Activated CD4-positive, alpha-beta T cell treated with anti-CD3 and anti-CD28 coated beads, Interleukin-2, Interleukin-4, amounts not matched to agents 100 ng/mL and 50 ng/mL, durations not matched to agents 16 hours and 8 hours (primary cell): ENCODE measurements at regions not wholly inside any gene's neighbourhood (a gene's known extent, or its start where the extent isn't known, plus 50 kb on each side); places are given as distances from the start of the nearest gene placed in this dataset.
"Not testable (repeated sequence)": the region's sequence is repeated elsewhere in the genome, so short reads cannot be mapped to it uniquely, and the experiment has no call there.

Source experiments
- DNase-seq: peaks from one replicate; pipeline ENCODE4 v3.0.0-alpha.2; 2020; ENCODE audit warnings: low spot score

- DNase-seq: no peak
Measured at GRCh38 chr20:53645582-53645897, 51.9 kb upstream of the ZNF217 start.

- DNase-seq: not testable (repeated sequence)
Measured at GRCh38 chr20:53644108-53644507, 50.5 kb upstream of the ZNF217 start.
